ENCODE measurements at regions not wholly inside any gene's neighbourhood (a gene's known extent, or its start where the extent isn't known, plus 50 kb on each side); places are given as distances from the start of the nearest gene placed in this dataset.
"Not testable (repeated sequence)": the region's sequence is repeated elsewhere in the genome, so short reads cannot be mapped to it uniquely, and the experiment has no call there.

- ChIA-PET POLR2A (no interaction called here), CTCF (no interaction called here)
Measured at GRCh38 chr10:63675171-63675570, 154.0 kb downstream of the REEP3 start.

GRCh38 chr10:63677001-63677400, 155.8 kb downstream of the REEP3 start:
- Mint-ChIP-seq H3K9me3 (no peaks in the 10 kb centered on the region), H3K27ac (no peak overlapping the region), H3K4me1 (peaks cover 4% of the 10 kb centered on the region), H3K36me3 (ENCODE audit: low read depth) (no peaks in the 10 kb centered on the region), H3K4me3 (no peak overlapping the region), H3K27me3 (no peaks in the 10 kb centered on the region)
- POLR2A ChIA-PET, result interaction anchor here (0.6 kb wide), 1 partner anchor 17 kb away, joined by 3 read pairs; no protein-coding TSS in a partner anchor
- CTCF ChIA-PET, result interaction anchor here (0.7 to 1.0 kb wide), 2 partner anchors 21 to 46 kb away, joined by 3 read pairs; no protein-coding TSS in a partner anchor
- DNase-seq, result no peak

More at GRCh38 chr10:63675171-63675570, 154.0 kb downstream of the REEP3 start:
- H3K9me3 Mint-ChIP-seq, result no peaks in the 10 kb centered on the region
- H3K27ac Mint-ChIP-seq, result no peak overlapping the region
- peaks cover 3% of the 10 kb centered on the region for H3K4me1 Mint-ChIP-seq
- peaks cover 7% of the 10 kb centered on the region for H3K27me3 Mint-ChIP-seq
- no peak overlapping the region for H3K4me3 Mint-ChIP-seq
- no peaks in the 10 kb centered on the region for H3K36me3 Mint-ChIP-seq (ENCODE audit: low read depth)
- no peak for DNase-seq

GRCh38 chr10:63680545-63680944, 159.3 kb downstream of the REEP3 start:
- DNase-seq; POLR2A ChIA-PET; H3K27ac Mint-ChIP-seq; H3K9me3 Mint-ChIP-seq; H3K27me3 Mint-ChIP-seq; H3K4me3 Mint-ChIP-seq; H3K36me3 Mint-ChIP-seq (ENCODE audit: low read depth); CTCF ChIA-PET: not testable (repeated sequence)
- H3K4me1 Mint-ChIP-seq, result peaks cover 27% of the 10 kb centered on the region

- no peaks in the 10 kb centered on the region for H3K9me3 Mint-ChIP-seq
- peak overlapping the region; percentile 74 for H3K27ac Mint-ChIP-seq
- ChIA-PET POLR2A (interaction anchor here (0.6 kb wide), 1 partner anchor 167 kb away, joined by 3 read pairs; no protein-coding TSS in a partner anchor), CTCF (no interaction called here)
- H3K4me1 Mint-ChIP-seq, result peaks cover 28% of the 10 kb centered on the region
- no peaks in the 10 kb centered on the region for H3K36me3 Mint-ChIP-seq (ENCODE audit: low read depth)
- no peak overlapping the region for H3K4me3 Mint-ChIP-seq
- no peaks in the 10 kb centered on the region for H3K27me3 Mint-ChIP-seq
- DNase-seq, result no peak
Measured at GRCh38 chr10:63681993-63682697, 160.9 kb downstream of the REEP3 start.

GRCh38 chr10:63682698-63683052, 161.5 kb downstream of the REEP3 start:
- CTCF ChIA-PET, result interaction anchor here (0.6 kb wide), 1 partner anchor 594 kb away, joined by 3 read pairs; no protein-coding TSS in a partner anchor
- POLR2A ChIA-PET, result interaction anchor here (0.6 kb wide), 1 partner anchor 167 kb away, joined by 3 read pairs; no protein-coding TSS in a partner anchor
- peaks cover 28% of the 10 kb centered on the region for H3K4me1 Mint-ChIP-seq
- H3K9me3 Mint-ChIP-seq; H3K4me3 Mint-ChIP-seq; H3K27me3 Mint-ChIP-seq; H3K36me3 Mint-ChIP-seq (ENCODE audit: low read depth); DNase-seq: not testable (repeated sequence)
- peak overlapping the region; percentile 74 for H3K27ac Mint-ChIP-seq

GRCh38 chr10:63683223-63683622, 162.0 kb downstream of the REEP3 start:
- CTCF ChIA-PET, result interaction anchor here (0.6 kb wide), 1 partner anchor 595 kb away, joined by 3 read pairs; no protein-coding TSS in a partner anchor
- Mint-ChIP-seq H3K4me1 (peaks cover 28% of the 10 kb centered on the region), H3K27me3 (no peaks in the 10 kb centered on the region), H3K4me3 (peak overlapping the region; percentile 14), H3K36me3 (ENCODE audit: low read depth) (no peaks in the 10 kb centered on the region), H3K27ac (peak overlapping the region; percentile 86), H3K9me3 (no peaks in the 10 kb centered on the region)
- DNase-seq, result no peak
- POLR2A ChIA-PET, result no interaction called here

- peak overlapping the region; percentile 14 for H3K4me3 Mint-ChIP-seq
- DNase-seq, result no peak
Measured at GRCh38 chr10:63683686-63684085, 162.5 kb downstream of the REEP3 start.

GRCh38 chr10:63684257-63684936, 163.2 kb downstream of the REEP3 start:
- no peaks in the 10 kb centered on the region for H3K9me3 Mint-ChIP-seq
- no peak overlapping the region for H3K4me3 Mint-ChIP-seq
- peaks cover 2% of the 10 kb centered on the region for H3K27me3 Mint-ChIP-seq
- no peaks in the 10 kb centered on the region for H3K36me3 Mint-ChIP-seq (ENCODE audit: low read depth)
- CTCF ChIA-PET, result interaction anchor here (1.2 kb wide), 1 partner anchor 53 kb away, joined by 5 read pairs; no protein-coding TSS in a partner anchor
- no peak for DNase-seq
- H3K4me1 Mint-ChIP-seq, result peaks cover 28% of the 10 kb centered on the region
- H3K27ac Mint-ChIP-seq, result peak overlapping the region; percentile 31
- POLR2A ChIA-PET, result no interaction called here

More at GRCh38 chr10:63683686-63684085, 162.5 kb downstream of the REEP3 start:
- CTCF ChIA-PET, result no interaction called here
- H3K4me1 Mint-ChIP-seq, result peaks cover 28% of the 10 kb centered on the region
- POLR2A ChIA-PET, result no interaction called here
- H3K9me3 Mint-ChIP-seq, result no peaks in the 10 kb centered on the region
- H3K36me3 Mint-ChIP-seq (ENCODE audit: low read depth), result no peaks in the 10 kb centered on the region
- H3K27me3 Mint-ChIP-seq, result no peaks in the 10 kb centered on the region
- peak overlapping the region; percentile 86 for H3K27ac Mint-ChIP-seq

- H3K36me3 Mint-ChIP-seq (ENCODE audit: low read depth), result peaks cover 6% of the 10 kb centered on the region
- ChIA-PET CTCF (no interaction called here), POLR2A (no interaction called here)
- H3K9me3 Mint-ChIP-seq, result peaks cover 5% of the 10 kb centered on the region
- no peak overlapping the region for H3K27ac Mint-ChIP-seq
- peaks cover 10% of the 10 kb centered on the region for H3K4me1 Mint-ChIP-seq
- no peak for DNase-seq
- H3K27me3 Mint-ChIP-seq, result peaks cover 2% of the 10 kb centered on the region
- no peak overlapping the region for H3K4me3 Mint-ChIP-seq
Measured at GRCh38 chr10:63689768-63690167, 168.6 kb downstream of the REEP3 start.

- POLR2A ChIA-PET, result no interaction called here
- Mint-ChIP-seq H3K36me3 (ENCODE audit: low read depth) (peaks cover 6% of the 10 kb centered on the region), H3K27ac (no peak overlapping the region), H3K9me3 (peaks cover 5% of the 10 kb centered on the region), H3K27me3 (peaks cover 2% of the 10 kb centered on the region), H3K4me3 (no peak overlapping the region), H3K4me1 (peaks cover 2% of the 10 kb centered on the region)
- DNase-seq, result no peak
- CTCF ChIA-PET, result interaction anchor here (1.2 kb wide), 1 partner anchor 10 kb away, joined by 3 read pairs; no protein-coding TSS in a partner anchor
Measured at GRCh38 chr10:63692220-63692896, 171.2 kb downstream of the REEP3 start.

- H3K27me3 Mint-ChIP-seq; H3K4me3 Mint-ChIP-seq; DNase-seq; CTCF ChIA-PET; H3K36me3 Mint-ChIP-seq (ENCODE audit: low read depth); POLR2A ChIA-PET; H3K9me3 Mint-ChIP-seq; H3K27ac Mint-ChIP-seq; H3K4me1 Mint-ChIP-seq: not testable (repeated sequence)
Measured at GRCh38 chr10:63693021-63693420, 171.8 kb downstream of the REEP3 start.

- Mint-ChIP-seq H3K27ac (no peak overlapping the region), H3K4me3 (no peak overlapping the region), H3K27me3 (no peaks in the 10 kb centered on the region), H3K4me1 (peaks cover 2% of the 10 kb centered on the region), H3K36me3 (ENCODE audit: low read depth) (peaks cover 6% of the 10 kb centered on the region), H3K9me3 (peaks cover 5% of the 10 kb centered on the region)
- ChIA-PET CTCF (interaction anchor here (0.7 kb wide), 1 partner anchor 117 kb away, joined by 3 read pairs; no protein-coding TSS in a partner anchor), POLR2A (no interaction called here)
- no peak for DNase-seq
Measured at GRCh38 chr10:63696205-63696604, 175.0 kb downstream of the REEP3 start.
